Activated naive CD4-positive, alpha-beta T cell treated with anti-CD3 and anti-CD28 coated beads, Interleukin-2, amount 50 U/mL, for 24 hours (primary cell): ENCODE measurements at regions not wholly inside any gene's neighbourhood (a gene's known extent, or its start where the extent isn't known, plus 50 kb on each side); places are given as distances from the start of the nearest gene placed in this dataset.
"Not testable (repeated sequence)": the region's sequence is repeated elsewhere in the genome, so short reads cannot be mapped to it uniquely, and the experiment has no call there.

ENCODE experiments used
- H3K27ac Mint-ChIP-seq: one replicate; pipeline ENCODE4 v1.8.0; 2021; ENCODE audit warnings: mild to moderate bottlenecking, mixed read lengths
- H3K27me3 Mint-ChIP-seq: one replicate; pipeline ENCODE4 v1.8.0; 2021; ENCODE audit warnings: mixed read lengths
- H3K36me3 Mint-ChIP-seq: one replicate; pipeline ENCODE4 v1.8.0; 2021; ENCODE audit warnings: mixed read lengths
- H3K4me1 Mint-ChIP-seq: one replicate; pipeline ENCODE4 v1.8.0; 2021; ENCODE audit warnings: mixed read lengths
- H3K4me3 Mint-ChIP-seq: one replicate; pipeline ENCODE4 v1.8.0; 2021; ENCODE audit warnings: mild to moderate bottlenecking, mixed read lengths
- H3K9me3 Mint-ChIP-seq: one replicate; pipeline ENCODE4 v1.8.0; 2021; ENCODE audit warnings: mixed read lengths

DNA sequence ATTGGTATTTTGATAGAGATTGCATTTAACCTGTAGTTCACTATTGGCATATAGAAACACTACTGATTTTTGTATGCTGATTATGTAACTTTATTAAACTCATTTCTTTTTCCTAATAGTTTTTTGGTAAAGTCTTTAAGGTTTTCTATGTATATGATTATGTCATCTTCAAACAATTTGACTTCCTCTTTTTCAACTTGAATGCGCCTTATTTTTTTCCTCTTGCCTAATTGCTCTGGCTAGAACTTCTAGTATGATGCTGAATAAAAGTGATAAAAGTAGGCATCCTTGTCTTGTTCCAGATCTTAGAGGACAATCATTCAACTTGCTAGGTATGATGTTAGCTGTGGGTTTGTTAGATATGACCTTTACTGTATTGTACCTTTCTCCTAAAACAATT is 1034.9 kb downstream of the PCDH9 start:
- Mint-ChIP-seq H3K9me3 (peaks cover 14% of the 10 kb centered on the region), H3K27me3 (no peaks in the 10 kb centered on the region), H3K4me1 (no peaks in the 10 kb centered on the region), H3K27ac (no peak overlapping the region), H3K36me3 (no peaks in the 10 kb centered on the region), H3K4me3 (no peak overlapping the region)

GRCh38 chr13:66189986-66190385 is 1040.2 kb downstream of the PCDH9 start:
- H3K4me3 Mint-ChIP-seq, result no peak overlapping the region
- no peaks in the 10 kb centered on the region for H3K36me3 Mint-ChIP-seq
- no peak overlapping the region for H3K27ac Mint-ChIP-seq
- no peaks in the 10 kb centered on the region for H3K4me1 Mint-ChIP-seq
- peaks cover 5% of the 10 kb centered on the region for H3K9me3 Mint-ChIP-seq
- H3K27me3 Mint-ChIP-seq, result no peaks in the 10 kb centered on the region

- H3K4me1 Mint-ChIP-seq, result no peaks in the 10 kb centered on the region
- no peak overlapping the region for H3K4me3 Mint-ChIP-seq
- no peaks in the 10 kb centered on the region for H3K27me3 Mint-ChIP-seq
- H3K9me3 Mint-ChIP-seq, result no peaks in the 10 kb centered on the region
- no peak overlapping the region for H3K27ac Mint-ChIP-seq
- no peaks in the 10 kb centered on the region for H3K36me3 Mint-ChIP-seq
Measured at GRCh38 chr13:66180836-66181235, 1049.3 kb downstream of the PCDH9 start.

DNA sequence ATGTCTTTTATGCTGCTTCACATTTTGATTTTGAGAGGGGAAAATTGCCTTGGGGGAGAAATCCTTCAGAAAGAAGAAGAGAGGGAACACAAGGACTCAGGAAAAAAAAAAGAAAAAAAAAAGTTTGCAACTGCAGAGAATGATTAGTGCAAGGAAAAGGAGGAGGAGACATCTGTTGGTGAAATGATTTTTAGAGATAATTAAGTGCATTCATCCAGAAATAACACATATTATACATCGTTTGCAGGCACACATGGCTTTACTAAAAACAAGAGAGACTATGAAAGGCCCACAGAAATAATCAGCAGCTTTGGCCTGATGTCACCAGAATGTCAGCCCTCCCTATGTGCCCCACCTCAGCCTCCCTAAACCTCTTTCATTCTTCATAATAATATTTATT is 1058.2 kb downstream of the PCDH9 start:
- Mint-ChIP-seq H3K4me3 (no peak overlapping the region), H3K27ac (no peak overlapping the region), H3K27me3 (no peaks in the 10 kb centered on the region), H3K36me3 (no peaks in the 10 kb centered on the region), H3K4me1 (no peaks in the 10 kb centered on the region), H3K9me3 (no peaks in the 10 kb centered on the region)

DNA sequence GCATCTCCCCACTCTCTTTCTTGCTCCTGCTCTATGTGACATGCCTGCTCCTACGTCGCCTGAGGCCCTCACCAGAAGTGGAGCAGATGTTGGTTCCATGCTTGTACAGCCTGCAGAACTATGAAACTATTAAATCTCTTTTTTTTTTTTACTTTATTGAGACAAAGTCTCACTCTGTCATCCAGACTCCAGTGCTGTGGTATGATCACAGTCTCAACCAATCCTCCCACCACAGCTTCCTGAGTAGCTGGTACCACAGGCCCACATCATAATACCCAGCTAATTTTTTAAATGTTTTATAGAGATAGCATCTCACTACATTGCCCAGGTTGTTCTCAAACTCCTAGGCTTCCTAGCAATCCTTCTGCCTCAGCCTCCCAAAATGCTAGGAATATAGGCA is 1067.7 kb downstream of the PCDH9 start:
- Mint-ChIP-seq H3K4me1 (no peaks in the 10 kb centered on the region), H3K9me3 (no peaks in the 10 kb centered on the region), H3K27me3 (no peaks in the 10 kb centered on the region), H3K4me3 (no peak overlapping the region), H3K36me3 (no peaks in the 10 kb centered on the region), H3K27ac (no peak overlapping the region)

GRCh38 chr13:66159511-66159910 is 1070.6 kb downstream of the PCDH9 start:
- H3K4me1 Mint-ChIP-seq, result no peaks in the 10 kb centered on the region
- H3K36me3 Mint-ChIP-seq, result no peaks in the 10 kb centered on the region
- no peak overlapping the region for H3K4me3 Mint-ChIP-seq
- H3K27ac Mint-ChIP-seq, result no peak overlapping the region
- H3K9me3 Mint-ChIP-seq, result no peaks in the 10 kb centered on the region
- no peaks in the 10 kb centered on the region for H3K27me3 Mint-ChIP-seq

- no peaks in the 10 kb centered on the region for H3K27me3 Mint-ChIP-seq
- H3K27ac Mint-ChIP-seq, result no peak overlapping the region
- H3K36me3 Mint-ChIP-seq, result no peaks in the 10 kb centered on the region
- H3K4me1 Mint-ChIP-seq, result no peaks in the 10 kb centered on the region
- no peak overlapping the region for H3K4me3 Mint-ChIP-seq
- H3K9me3 Mint-ChIP-seq, result no peaks in the 10 kb centered on the region
Measured at GRCh38 chr13:66154976-66155375, 1075.2 kb downstream of the PCDH9 start.

DNA sequence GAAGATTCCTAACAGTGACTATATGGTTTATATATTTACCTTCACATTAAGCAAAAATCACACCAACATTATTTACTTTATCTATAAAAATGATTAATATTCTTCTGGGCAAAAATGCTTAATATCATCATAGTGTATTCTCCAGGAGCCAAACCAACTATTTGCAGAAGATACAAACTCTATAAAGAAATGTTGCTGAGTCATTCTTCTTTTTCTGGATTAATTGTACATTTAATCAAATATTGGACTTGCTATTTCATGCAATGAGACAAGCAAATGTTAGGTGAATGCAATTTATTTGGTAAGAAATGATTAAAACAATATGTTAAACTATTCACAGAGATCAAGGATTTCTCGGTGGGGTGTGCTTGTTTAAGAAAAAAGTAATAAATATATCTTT is 1075.8 kb downstream of the PCDH9 start:
- H3K27me3 Mint-ChIP-seq, result no peaks in the 10 kb centered on the region
- H3K27ac Mint-ChIP-seq, result no peak overlapping the region
- H3K4me1 Mint-ChIP-seq, result no peaks in the 10 kb centered on the region
- no peaks in the 10 kb centered on the region for H3K9me3 Mint-ChIP-seq
- H3K4me3 Mint-ChIP-seq, result no peak overlapping the region
- no peaks in the 10 kb centered on the region for H3K36me3 Mint-ChIP-seq

- Mint-ChIP-seq H3K4me1 (no peaks in the 10 kb centered on the region), H3K4me3 (no peak overlapping the region), H3K27me3 (no peaks in the 10 kb centered on the region), H3K36me3 (no peaks in the 10 kb centered on the region), H3K9me3 (peaks cover 3% of the 10 kb centered on the region), H3K27ac (no peak overlapping the region)
Measured at GRCh38 chr13:66152596-66152995, 1077.5 kb downstream of the PCDH9 start.

DNA sequence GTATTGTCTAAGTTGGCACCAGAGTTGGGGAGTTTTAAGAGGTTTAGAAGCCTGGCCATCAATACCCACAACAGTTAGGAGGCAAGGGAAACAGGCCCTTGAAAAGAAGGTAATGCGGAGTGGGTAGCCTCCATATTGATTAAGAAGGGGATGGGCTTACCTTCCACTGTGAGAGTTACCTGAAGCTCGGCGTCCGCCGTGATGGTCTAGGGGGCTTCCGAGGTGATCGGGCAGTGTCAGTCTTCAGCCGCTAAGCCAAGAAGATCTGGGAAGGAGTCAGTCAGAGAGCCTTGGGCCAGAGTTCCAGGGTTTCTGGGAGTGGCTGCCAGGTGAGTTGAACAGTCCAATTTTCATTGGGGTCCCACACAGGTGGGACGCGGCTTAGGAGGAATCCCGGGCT is 1085.8 kb downstream of the PCDH9 start:
- not testable (repeated sequence) for H3K4me3 Mint-ChIP-seq, H3K27me3 Mint-ChIP-seq, H3K9me3 Mint-ChIP-seq

DNA sequence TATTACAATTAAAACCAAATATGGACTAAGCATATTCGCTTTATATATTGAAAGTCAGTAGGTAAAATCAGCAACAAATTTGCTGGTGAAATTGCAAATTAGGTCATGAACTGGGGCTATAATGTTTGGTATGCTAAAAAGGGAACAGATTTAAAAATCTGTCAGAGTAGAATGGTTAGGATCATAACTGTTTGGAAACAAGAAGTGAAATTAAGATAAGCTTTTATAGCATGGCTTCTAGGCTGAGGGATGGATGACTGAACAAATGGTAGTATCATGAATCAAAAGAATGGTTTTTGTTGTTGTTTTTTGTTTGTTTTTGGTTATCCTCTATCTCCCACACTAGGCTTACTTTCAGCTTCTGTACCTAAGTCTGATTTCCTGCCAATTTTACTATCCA is 1090.4 kb downstream of the PCDH9 start:
- Mint-ChIP-seq H3K27me3 (no peaks in the 10 kb centered on the region), H3K4me1 (no peaks in the 10 kb centered on the region), H3K27ac (no peak overlapping the region), H3K9me3 (no peaks in the 10 kb centered on the region), H3K4me3 (no peak overlapping the region), H3K36me3 (no peaks in the 10 kb centered on the region)

More for the DNA sequence above, 1085.8 kb downstream of the PCDH9 start:
- not testable (repeated sequence) for H3K4me1 Mint-ChIP-seq, H3K27ac Mint-ChIP-seq, H3K36me3 Mint-ChIP-seq

GRCh38 chr13:66139250-66139649 is 1090.9 kb downstream of the PCDH9 start:
- H3K27ac Mint-ChIP-seq, result no peak overlapping the region
- H3K9me3 Mint-ChIP-seq, result no peaks in the 10 kb centered on the region
- H3K4me3 Mint-ChIP-seq, result no peak overlapping the region
- no peaks in the 10 kb centered on the region for H3K4me1 Mint-ChIP-seq
- H3K36me3 Mint-ChIP-seq, result no peaks in the 10 kb centered on the region
- H3K27me3 Mint-ChIP-seq, result no peaks in the 10 kb centered on the region

- H3K27ac Mint-ChIP-seq, result no peak overlapping the region
- no peak overlapping the region for H3K4me3 Mint-ChIP-seq
- H3K27me3 Mint-ChIP-seq, result no peaks in the 10 kb centered on the region
- no peaks in the 10 kb centered on the region for H3K9me3 Mint-ChIP-seq
- no peaks in the 10 kb centered on the region for H3K36me3 Mint-ChIP-seq
- no peaks in the 10 kb centered on the region for H3K4me1 Mint-ChIP-seq
Measured at GRCh38 chr13:66138172-66138811, 1091.8 kb downstream of the PCDH9 start.

DNA sequence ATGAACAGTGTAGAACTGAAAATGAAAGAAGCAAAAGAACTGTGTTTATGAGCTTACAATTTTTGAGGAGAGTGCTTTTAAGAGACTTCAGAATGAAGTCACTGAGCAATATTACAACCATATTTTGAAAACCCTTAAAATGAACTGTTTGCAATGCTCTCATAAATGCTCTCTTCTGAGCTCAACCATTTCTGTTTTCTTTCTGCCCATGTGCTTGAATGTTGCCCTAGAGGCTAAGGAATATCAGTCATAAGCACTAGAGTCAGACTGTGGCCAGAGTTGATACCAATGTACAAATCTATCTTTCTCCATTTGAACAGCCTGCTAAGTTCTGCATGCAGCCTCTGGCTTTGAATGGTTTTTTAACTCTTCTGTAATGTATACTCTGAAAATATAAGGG is 1092.8 kb downstream of the PCDH9 start:
- Mint-ChIP-seq H3K4me3 (no peak overlapping the region), H3K27me3 (no peaks in the 10 kb centered on the region), H3K27ac (no peak overlapping the region), H3K4me1 (no peaks in the 10 kb centered on the region), H3K36me3 (no peaks in the 10 kb centered on the region), H3K9me3 (no peaks in the 10 kb centered on the region)

DNA sequence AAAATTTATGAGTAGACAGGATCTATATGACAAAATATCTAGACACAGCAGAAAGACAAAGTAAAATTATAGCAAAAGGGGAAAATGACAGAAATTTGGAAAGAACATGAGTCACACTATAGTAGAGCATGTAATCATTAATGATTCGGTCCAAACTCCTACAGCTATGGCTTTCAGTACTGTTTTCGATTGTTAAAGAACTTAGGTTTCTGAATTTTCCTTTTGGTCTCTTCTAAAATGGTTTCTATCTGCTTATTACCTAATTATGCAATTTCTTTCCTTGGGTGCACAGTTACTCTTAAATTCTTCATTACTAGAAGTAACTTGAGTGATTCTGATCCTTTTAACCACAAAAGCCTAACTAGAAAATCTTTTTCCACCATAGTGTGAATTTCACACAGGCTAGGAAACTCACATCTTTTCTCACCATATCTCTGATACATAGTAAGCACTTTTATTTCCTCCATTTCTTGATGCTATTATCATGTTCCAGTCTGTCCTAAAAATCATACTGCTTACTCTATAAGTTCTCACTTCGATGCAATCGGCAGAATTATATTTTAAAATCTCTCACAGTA is 1101.4 kb downstream of the PCDH9 start:
- H3K4me1 Mint-ChIP-seq, result no peaks in the 10 kb centered on the region
- no peak overlapping the region for H3K27ac Mint-ChIP-seq
- no peaks in the 10 kb centered on the region for H3K27me3 Mint-ChIP-seq
- H3K36me3 Mint-ChIP-seq, result no peaks in the 10 kb centered on the region
- no peaks in the 10 kb centered on the region for H3K9me3 Mint-ChIP-seq
- H3K4me3 Mint-ChIP-seq, result no peak overlapping the region

GRCh38 chr13:66128201-66128600 is 1101.9 kb downstream of the PCDH9 start:
- H3K27ac Mint-ChIP-seq, result no peak overlapping the region
- H3K4me3 Mint-ChIP-seq, result no peak overlapping the region
- no peaks in the 10 kb centered on the region for H3K4me1 Mint-ChIP-seq
- no peaks in the 10 kb centered on the region for H3K36me3 Mint-ChIP-seq
- H3K27me3 Mint-ChIP-seq, result no peaks in the 10 kb centered on the region
- no peaks in the 10 kb centered on the region for H3K9me3 Mint-ChIP-seq

- no peaks in the 10 kb centered on the region for H3K27me3 Mint-ChIP-seq
- H3K4me1 Mint-ChIP-seq, result no peaks in the 10 kb centered on the region
- no peak overlapping the region for H3K4me3 Mint-ChIP-seq
- H3K27ac Mint-ChIP-seq, result no peak overlapping the region
- peaks cover 4% of the 10 kb centered on the region for H3K9me3 Mint-ChIP-seq
- H3K36me3 Mint-ChIP-seq, result no peaks in the 10 kb centered on the region
Measured at GRCh38 chr13:66117563-66117962, 1112.6 kb downstream of the PCDH9 start.
